ENCODE measurements at regions not wholly inside any gene's neighbourhood (a gene's known extent, or its start where the extent isn't known, plus 50 kb on each side); places are given as distances from the start of the nearest gene placed in this dataset.
"Not testable (repeated sequence)": the region's sequence is repeated elsewhere in the genome, so short reads cannot be mapped to it uniquely, and the experiment has no call there.

DNA sequence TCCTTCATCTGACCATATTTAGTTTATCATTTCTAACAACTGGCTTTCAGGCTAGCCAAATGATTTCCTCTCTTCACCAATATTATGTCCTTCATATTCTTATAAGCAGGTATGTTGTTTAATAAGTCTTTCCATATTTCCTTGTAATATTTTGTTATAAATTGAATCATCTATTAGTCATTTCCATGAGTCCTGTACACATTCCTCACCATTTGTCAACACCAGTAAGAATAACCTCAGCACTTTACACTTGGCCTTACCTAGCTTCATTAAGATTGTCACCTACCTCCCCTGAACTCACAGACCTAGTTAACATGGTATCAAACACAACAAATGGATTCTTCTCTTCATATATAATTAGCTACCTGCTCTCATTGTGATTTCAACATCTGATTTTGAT is 282.3 kb downstream of the SEMA3D start:
- Histone ChIP-seq H3K27me3 (no peaks in the 10 kb centered on the region), H3K9me3 (no peaks in the 10 kb centered on the region), H3K36me3 (no peaks in the 10 kb centered on the region), H3K4me1 (no peaks in the 10 kb centered on the region), H3K27ac (no peak overlapping the region), H3K4me3 (no peak overlapping the region)
- TF ChIP-seq, protein P1, sequence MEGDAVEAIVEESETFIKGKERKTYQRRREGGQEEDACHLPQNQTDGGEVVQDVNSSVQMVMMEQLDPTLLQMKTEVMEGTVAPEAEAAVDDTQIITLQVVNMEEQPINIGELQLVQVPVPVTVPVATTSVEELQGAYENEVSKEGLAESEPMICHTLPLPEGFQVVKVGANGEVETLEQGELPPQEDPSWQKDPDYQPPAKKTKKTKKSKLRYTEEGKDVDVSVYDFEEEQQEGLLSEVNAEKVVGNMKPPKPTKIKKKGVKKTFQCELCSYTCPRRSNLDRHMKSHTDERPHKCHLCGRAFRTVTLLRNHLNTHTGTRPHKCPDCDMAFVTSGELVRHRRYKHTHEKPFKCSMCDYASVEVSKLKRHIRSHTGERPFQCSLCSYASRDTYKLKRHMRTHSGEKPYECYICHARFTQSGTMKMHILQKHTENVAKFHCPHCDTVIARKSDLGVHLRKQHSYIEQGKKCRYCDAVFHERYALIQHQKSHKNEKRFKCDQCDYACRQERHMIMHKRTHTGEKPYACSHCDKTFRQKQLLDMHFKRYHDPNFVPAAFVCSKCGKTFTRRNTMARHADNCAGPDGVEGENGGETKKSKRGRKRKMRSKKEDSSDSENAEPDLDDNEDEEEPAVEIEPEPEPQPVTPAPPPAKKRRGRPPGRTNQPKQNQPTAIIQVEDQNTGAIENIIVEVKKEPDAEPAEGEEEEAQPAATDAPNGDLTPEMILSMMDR (IDR thresholded peaks at IDR 0.05): no peak
- DNase-seq (ENCODE audit: low spot score): no peak

DNA sequence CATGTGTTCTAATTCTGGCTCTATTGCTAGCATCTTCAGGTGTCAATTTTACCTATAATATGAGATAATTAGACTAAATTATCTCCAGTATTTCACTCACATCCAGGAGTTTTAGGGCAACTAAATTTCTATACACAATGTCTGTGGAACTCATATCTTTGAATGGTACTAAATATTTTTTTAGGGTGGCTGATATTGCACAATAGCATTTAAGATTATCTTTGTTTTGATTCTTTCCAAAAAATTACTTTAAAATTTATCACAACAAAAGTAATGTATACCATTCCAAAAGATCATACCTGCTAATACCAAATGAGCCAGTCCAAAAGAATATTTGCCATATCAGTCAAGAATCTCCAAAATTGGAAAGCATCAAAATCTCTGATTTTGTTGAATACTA is 285.5 kb downstream of the SEMA3D start:
- Histone ChIP-seq H3K4me1 (no peaks in the 10 kb centered on the region), H3K9me3 (no peaks in the 10 kb centered on the region), H3K27ac (no peak overlapping the region), H3K36me3 (no peaks in the 10 kb centered on the region), H3K27me3 (no peaks in the 10 kb centered on the region), H3K4me3 (no peak overlapping the region)
- DNase-seq (ENCODE audit: low spot score): no peak
- TF ChIP-seq, protein P1 (IDR thresholded peaks at IDR 0.05): no peak

DNA sequence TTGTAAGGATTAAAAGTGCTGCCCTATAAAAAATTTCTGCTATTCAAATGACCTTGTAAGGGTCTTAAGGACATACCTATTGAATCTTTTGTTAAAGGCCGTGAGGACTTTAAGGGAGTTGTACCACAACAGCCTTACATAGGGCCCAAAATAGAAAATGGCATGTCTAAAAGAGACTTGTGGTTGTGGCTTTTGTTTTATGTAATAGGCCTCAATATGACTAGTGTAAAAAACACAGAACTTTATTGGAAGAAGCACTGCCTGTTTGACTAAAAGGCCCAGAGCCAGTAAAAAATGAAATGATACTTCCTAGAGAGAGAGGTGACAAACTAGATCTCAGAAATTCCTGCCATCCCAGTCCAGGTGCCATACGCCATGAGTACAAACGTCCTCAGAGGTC is 286.6 kb downstream of the SEMA3D start:
- Histone ChIP-seq H3K36me3 (no peaks in the 10 kb centered on the region), H3K4me1 (no peaks in the 10 kb centered on the region), H3K27ac (no peak overlapping the region), H3K9me3 (no peaks in the 10 kb centered on the region), H3K4me3 (no peak overlapping the region), H3K27me3 (no peaks in the 10 kb centered on the region)
- TF ChIP-seq, protein P1 (IDR thresholded peaks at IDR 0.05): no peak
- no peak for DNase-seq (ENCODE audit: low spot score)

DNA sequence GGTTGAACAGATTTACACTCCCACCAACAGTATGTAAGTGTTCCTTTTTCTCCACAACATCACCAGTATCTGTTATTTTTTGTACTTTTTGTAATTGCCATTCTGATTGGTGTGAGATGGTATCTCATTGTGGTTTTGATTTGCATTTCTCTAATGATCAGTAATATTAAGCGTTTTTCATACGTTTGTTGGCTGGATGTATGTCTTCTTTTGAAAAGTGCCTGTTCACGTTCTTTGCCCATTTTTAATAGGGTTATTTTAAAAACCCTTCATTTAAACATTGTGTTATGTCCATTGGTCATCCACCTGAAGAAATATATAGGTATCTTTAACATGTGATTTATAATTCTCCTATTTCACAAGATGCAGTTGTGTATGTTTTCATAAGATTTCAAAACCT is 291.3 kb downstream of the SEMA3D start:
- H3K9me3 ChIP-seq: no peaks in the 10 kb centered on the region
- no peaks in the 10 kb centered on the region for H3K36me3 ChIP-seq
- H3K4me1 ChIP-seq: no peaks in the 10 kb centered on the region
- H3K4me3 ChIP-seq: no peak overlapping the region
- no peak for DNase-seq (ENCODE audit: low spot score)
- no peaks in the 10 kb centered on the region for H3K27me3 ChIP-seq
- TF ChIP-seq, protein P1 (IDR thresholded peaks at IDR 0.05): no peak
- no peak overlapping the region for H3K27ac ChIP-seq

DNA sequence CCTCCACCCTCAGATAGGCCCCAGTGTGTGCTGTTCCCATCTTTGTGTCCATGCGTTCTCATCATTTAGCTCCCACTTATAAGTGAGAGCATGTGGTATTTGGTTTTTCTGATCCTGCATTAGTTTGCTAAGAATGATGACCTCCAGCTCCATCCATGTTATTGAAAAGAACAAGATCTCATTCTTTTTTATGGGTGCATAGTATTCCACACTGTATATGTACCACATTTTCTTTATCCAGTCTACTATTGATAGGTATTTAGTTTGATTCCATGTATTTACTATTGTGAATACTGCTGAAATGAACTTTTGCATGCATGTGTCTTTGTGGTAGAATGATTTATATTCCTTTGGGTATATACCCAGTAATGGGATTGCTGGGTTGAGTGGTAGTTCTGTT is 303.3 kb downstream of the SEMA3D start:
- not testable (repeated sequence) for H3K27ac ChIP-seq; H3K4me1 ChIP-seq; H3K9me3 ChIP-seq; H3K27me3 ChIP-seq; DNase-seq (ENCODE audit: low spot score); H3K36me3 ChIP-seq; H3K4me3 ChIP-seq

DNA sequence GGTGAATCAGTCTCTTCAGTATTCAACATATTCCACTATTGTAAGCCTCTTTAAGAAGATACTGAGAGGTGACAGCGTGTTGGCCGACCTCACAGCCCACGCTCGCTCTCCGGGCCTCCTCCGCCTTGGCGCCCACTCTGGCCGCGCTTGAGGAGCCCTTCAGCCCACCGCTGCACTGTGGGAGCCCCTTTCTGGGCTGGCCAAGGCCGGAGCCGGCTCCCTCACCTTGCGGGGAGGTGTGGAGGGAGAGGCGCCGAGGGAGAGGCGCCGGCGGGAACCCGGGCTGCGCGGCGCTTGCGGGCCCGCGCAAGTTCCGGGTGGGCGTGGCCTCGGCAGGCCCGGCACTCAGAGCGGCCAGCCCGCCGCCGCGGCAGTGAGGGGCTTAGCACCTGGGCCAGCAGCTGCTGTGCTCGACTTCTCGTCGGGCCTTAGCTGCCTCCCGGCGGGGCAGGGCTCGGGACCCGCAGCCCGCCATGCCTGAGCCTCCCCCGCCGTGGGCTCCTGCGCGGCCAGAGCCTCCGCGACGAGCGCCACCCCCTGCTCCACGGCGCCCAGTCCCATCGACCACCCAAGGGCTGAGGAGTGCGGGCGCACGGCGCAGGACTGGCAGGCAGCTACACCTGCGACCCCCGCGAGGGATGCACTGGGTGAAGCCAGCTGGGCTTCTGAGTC is 306.4 kb downstream of the SEMA3D start:
- not testable (repeated sequence) for H3K9me3 ChIP-seq; H3K27me3 ChIP-seq; H3K4me3 ChIP-seq; DNase-seq (ENCODE audit: low spot score); H3K27ac ChIP-seq; H3K4me1 ChIP-seq; H3K36me3 ChIP-seq

DNA sequence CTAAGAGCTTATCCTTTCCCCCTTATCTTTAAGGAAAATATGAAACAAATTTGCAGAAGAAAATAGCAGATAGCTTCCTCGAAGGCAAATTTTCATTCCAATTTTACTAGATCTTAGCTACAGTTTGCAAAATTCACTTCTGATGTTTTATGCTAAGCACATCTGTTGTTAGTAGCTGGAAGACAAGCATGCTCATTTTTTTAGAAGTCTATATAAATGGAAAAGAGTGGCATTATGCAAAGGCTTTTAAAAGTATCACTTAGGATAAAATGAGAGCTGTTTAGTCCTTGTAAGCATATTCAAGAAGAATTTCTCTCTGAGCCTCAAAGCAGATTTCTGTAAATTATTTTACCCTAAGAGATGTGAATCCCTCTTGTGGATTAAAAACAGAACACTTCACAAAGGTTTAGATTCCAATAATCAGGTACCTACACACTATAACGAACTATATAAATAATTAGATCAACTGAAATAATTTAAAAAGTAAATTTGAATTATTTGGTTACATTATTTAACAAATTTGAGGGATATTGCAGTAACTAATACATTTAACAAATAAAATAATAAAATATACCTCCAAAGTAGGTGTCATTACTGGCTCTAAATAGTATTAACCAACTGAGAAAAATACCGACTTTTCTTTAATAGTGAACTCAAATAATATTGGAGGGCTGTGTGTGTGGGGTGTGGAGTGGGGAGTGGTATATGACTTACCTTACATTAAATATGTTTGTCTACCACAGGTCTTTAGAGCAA is 307.1 kb downstream of the SEMA3D start:
- Histone ChIP-seq H3K4me3 (no peak overlapping the region), H3K27me3 (no peaks in the 10 kb centered on the region), H3K4me1 (no peaks in the 10 kb centered on the region), H3K9me3 (no peaks in the 10 kb centered on the region), H3K27ac (no peak overlapping the region), H3K36me3 (no peaks in the 10 kb centered on the region)
- TF ChIP-seq, protein P1 (IDR thresholded peaks at IDR 0.05): no peak
- DNase-seq (ENCODE audit: low spot score): no peak

Measured in right atrium auricular region (tissue), 2 donors.